BJ (cell line): ENCODE measurements at regions not wholly inside any gene's neighbourhood (a gene's known extent, or its start where the extent isn't known, plus 50 kb on each side); places are given as distances from the start of the nearest gene placed in this dataset.
A peak's percentile ranks its signal among the peaks of the same experiment; 100 is the strongest.

Experiments used
- CTCF ChIA-PET: fragments of 350-600 bp; formaldehyde crosslinking; extraction: SDS; loops from one replicate; lab custom pipeline; 2021; ENCODE audit warnings: antibody characterized with exemption, inconsistent platforms; lab: Yijun Ruan, JAX
- POLR2A ChIA-PET: fragments of 300-600 bp; sonication (Branson Sonifier 250); formaldehyde crosslinking; extraction: SDS; loops from one replicate; lab custom pipeline; 2021; ENCODE audit warnings: antibody characterized with exemption; lab: Charles Lee
- DNase-seq: peaks from one replicate; pipeline ENCODE4 v3.0.0-alpha.2; 2011; ENCODE audit warnings: low read depth
- H3K27me3 ChIP-seq: 2 replicates; pipeline ENCODE4 v1.6.0; 2011; ENCODE audit warnings: low read length; ENCODE audit not compliant: control insufficient read depth, insufficient read depth
- H3K36me3 ChIP-seq: 2 replicates; pipeline ENCODE4 v1.5.1; 2011; ENCODE audit warnings: low read length; ENCODE audit not compliant: control insufficient read depth, insufficient read depth
- H3K4me3 ChIP-seq: 2 replicates; pipeline ENCODE4 v1.5.1; 2011; ENCODE audit warnings: low read depth, mild to moderate bottlenecking, control low read depth, low read length
- CTCF ChIP-seq: IDR thresholded peaks from 2 replicates; pipeline ENCODE4 v1.5.1; 2011; ENCODE audit warnings: low read depth, mild to moderate bottlenecking, control low read depth, inconsistent platforms, low read length, moderate library complexity; ENCODE audit not compliant: insufficient read depth

- Histone ChIP-seq H3K36me3 (no peaks in the 10 kb centered on the region), H3K27me3 (no peaks in the 10 kb centered on the region), H3K4me3 (peak overlapping the region; percentile 15; the same call in 1 of the 2 replicates)
- DNase-seq: no peak
- ChIA-PET POLR2A (interaction anchor here (0.8 to 1.2 kb wide), 2 partner anchors 12 to 132 kb away, joined by 5 read pairs; no protein-coding TSS in a partner anchor), CTCF (interaction anchor here (0.7 to 1.0 kb wide), 3 partner anchors 15 to 295 kb away, joined by 3 to 6 read pairs (median 5); no protein-coding TSS in a partner anchor)
- no peak for TF ChIP-seq CTCF
Observed at GRCh38 chr1:173122344-173122935, 71.7 kb upstream of the TNFSF18 start.

GRCh38 chr1:173118404-173118803 is 67.7 kb upstream of the TNFSF18 start:
- no peak for TF ChIP-seq CTCF
- CTCF ChIA-PET: no interaction called here
- no peaks in the 10 kb centered on the region for H3K27me3 ChIP-seq
- POLR2A ChIA-PET: no interaction called here
- DNase-seq: no peak
- no peak overlapping the region for H3K4me3 ChIP-seq
- H3K36me3 ChIP-seq: no peaks in the 10 kb centered on the region

- no peak for TF ChIP-seq CTCF
- ChIA-PET CTCF (interaction anchor here (1.4 kb wide), 1 partner anchor 291 kb away, joined by 3 read pairs; no protein-coding TSS in a partner anchor), POLR2A (no interaction called here)
- H3K4me3 ChIP-seq: no peak overlapping the region
- no peak for DNase-seq
- no peaks in the 10 kb centered on the region for H3K36me3 ChIP-seq
- H3K27me3 ChIP-seq: no peaks in the 10 kb centered on the region
Observed at GRCh38 chr1:173117761-173118160, 67.0 kb upstream of the TNFSF18 start.

GRCh38 chr1:173117108-173117633 is 66.4 kb upstream of the TNFSF18 start:
- Histone ChIP-seq H3K27me3 (no peaks in the 10 kb centered on the region), H3K36me3 (no peaks in the 10 kb centered on the region), H3K4me3 (no peak overlapping the region)
- no peak for TF ChIP-seq CTCF
- ChIA-PET POLR2A (no interaction called here), CTCF (interaction anchor here (1.4 kb wide), 1 partner anchor 291 kb away, joined by 3 read pairs; no protein-coding TSS in a partner anchor)
- DNase-seq: no peak

GRCh38 chr1:173114346-173114745 is 63.6 kb upstream of the TNFSF18 start:
- Histone ChIP-seq H3K4me3 (no peak overlapping the region), H3K27me3 (no peaks in the 10 kb centered on the region), H3K36me3 (no peaks in the 10 kb centered on the region)
- ChIA-PET POLR2A (interaction anchor here (0.5 kb wide), 1 partner anchor 166 kb away, joined by 3 read pairs; no protein-coding TSS in a partner anchor), CTCF (interaction anchor here (1.2 kb wide), 1 partner anchor 369 kb away, joined by 3 read pairs; no protein-coding TSS in a partner anchor)
- no peak for DNase-seq
- no peak for TF ChIP-seq CTCF
